ENCODE measurements at regions not wholly inside any gene's neighbourhood (a gene's known extent, or its start where the extent isn't known, plus 50 kb on each side); places are given as distances from the start of the nearest gene placed in this dataset.
"Not testable (repeated sequence)": the region's sequence is repeated elsewhere in the genome, so short reads cannot be mapped to it uniquely, and the experiment has no call there.

DNA sequence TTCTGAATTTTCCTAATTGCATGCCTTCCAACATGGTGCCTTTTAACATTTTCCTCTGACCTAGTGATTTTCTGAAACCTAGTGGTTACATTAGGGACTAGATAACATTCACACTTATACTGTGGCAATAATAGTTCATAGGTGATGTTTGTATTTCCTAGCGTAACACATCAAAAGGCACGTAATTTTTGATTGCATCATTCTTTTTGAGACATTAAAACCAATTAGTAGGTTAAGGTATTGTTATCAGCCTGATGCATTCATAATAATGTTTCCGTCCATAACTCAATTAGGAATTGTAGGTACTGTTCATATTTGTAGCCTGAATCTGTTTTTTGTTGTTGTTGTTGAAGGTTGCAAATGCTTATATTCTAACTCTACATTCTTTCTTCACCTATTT lies 192.4 kb downstream of the ANXA1 start:
- DNase-seq (ENCODE audit: low spot score), result no peak

DNA sequence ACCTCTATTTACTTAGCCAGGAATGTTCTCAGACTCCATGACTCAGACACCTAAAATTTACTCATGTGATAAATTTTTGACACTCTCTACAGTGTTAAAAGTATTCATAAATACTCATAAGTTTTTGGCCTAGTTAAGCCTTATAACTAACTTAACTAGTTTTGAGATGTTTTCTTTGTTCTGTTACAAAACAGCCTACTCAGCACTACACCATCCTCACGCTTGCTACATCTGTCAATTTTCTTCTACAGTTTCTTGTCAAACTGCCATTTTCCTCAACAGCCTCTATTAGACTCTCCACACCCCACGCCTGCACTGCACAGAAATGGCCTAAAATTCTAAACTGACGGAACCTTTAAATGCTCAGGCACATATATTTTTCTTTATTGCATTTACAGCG lies 195.5 kb downstream of the ANXA1 start:
- no peak for DNase-seq (ENCODE audit: low spot score)

DNA sequence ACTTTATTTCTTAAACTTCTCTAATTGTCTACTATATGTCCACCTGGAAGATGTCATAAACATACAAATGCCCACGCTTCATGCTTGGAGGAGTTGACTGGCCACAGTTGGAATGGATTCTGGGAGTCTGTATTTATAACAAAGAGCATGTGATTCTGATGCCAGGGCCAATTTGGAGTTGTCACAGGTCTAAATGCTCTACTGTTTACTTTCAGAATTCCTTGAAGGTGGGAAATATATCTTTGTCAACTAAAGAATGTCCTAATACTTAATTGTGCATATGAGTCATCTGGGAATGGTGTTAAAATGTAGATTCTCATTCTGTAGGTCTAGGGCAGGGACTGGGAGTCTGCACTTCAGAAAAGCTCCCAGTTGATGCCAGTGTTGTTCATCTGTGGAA lies 196.1 kb downstream of the ANXA1 start:
- DNase-seq (ENCODE audit: low spot score), result no peak

DNA sequence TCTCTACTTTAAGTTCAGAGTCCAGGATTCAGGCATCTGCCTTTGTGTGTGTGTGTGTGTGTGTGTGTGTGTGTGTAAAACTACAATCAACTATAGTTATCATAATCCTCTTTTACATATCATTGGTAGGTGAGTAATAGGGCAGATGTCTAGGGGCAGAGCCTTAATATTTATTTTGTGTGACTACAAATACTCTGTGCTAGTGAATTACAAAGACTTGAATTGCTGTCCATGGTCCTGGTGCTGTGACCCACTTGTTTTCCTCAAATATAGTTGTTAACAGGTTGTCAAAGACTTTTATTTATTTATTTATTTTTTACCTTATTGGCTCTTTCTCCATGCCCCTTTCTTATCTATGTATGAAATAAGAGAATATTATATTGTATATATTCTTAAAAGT lies 196.8 kb downstream of the ANXA1 start:
- DNase-seq (ENCODE audit: low spot score), result no peak

DNA sequence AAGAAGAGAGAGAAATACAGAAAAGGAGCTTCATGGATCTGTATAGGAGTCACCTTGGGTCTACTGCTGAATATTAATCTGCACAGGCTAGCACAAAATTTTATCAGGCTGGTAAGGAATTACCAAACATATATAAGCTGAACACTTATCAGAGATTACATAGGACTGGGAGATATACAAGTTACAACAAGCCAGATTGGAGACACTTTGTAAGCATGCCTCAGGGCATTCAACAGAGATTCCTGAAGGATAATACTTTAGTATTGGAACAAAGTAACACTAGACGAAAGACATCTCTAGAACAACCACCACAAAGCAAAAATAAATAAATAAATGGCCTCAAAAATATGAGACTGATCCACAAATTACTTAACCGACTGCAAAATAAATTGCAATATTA lies 197.8 kb downstream of the ANXA1 start:
- DNase-seq (ENCODE audit: low spot score), result no peak

DNA sequence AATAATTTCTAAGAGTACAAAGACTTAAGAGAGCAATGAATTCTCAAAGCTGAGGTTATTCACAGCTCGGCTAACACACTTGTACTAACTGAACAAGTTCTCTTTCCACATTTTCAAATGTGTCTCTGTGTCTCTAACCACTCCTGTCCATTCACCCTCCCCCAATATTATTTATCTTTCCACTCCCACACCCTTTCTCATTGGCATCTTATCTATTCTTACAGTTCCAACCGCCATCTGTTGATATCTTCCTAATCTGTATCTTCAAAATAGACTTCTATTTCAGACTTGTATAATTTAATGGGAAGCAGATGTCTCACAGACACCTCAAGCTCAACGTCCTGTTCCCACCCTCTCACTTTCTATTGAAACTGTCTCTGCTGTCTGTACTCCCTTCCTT lies 205.9 kb downstream of the ANXA1 start:
- no peak for DNase-seq (ENCODE audit: low spot score)

DNA sequence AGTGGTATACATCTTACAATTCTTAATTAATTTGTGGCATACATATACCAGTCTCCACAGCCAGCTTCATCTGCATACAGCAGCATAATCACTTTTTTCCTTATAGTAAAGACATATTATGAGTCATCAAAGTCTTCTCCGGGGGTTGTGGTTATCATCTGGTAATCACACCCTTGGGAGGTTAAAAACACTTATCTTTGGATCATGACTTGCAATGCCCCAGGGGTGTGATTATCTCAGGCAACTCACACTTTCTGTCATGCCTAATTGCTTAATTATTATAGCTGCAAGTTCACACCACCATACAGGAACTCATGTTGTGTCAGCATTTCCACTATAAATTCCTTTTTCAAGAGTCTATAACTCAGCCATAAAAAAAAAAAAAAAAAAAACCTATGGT lies 218.4 kb downstream of the ANXA1 start:
- no peak for DNase-seq (ENCODE audit: low spot score)

DNA sequence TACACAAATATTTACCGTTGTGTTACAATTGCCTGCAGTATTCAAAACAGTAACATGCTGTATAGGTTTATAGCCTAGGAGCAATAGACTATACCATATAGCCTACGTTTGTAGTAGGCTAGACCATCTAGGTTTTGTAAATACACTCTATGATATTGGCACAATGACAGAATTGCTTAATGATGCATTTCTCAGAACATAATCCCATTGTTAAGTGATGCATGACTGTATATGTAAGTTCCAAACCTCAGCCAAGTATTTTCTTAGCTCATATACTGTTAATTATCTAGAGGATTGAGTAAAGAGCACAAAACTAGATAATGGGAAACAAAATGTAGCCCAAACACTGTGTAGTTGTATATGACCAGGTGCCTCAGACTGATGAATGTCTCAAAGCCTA lies 220.1 kb downstream of the ANXA1 start:
- DNase-seq (ENCODE audit: low spot score), result no peak

DNA sequence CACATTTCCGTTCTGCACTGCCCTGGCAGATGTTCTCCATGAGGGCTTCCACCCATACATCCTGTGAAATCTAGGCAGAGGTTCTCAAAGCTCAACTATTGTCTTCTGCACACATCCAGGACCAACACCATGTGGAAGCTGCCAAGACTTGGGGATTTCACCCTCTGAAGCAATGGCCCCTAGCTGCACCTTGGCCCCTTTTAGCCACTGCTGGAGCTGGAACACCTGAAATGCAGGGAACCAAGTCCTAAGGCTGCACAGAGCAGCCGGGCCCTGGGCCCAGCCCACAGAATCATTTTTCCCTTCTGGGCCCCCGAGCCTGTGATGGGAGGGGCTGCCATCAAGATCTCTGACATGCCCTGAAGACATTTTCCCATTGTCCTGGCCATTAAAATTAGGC lies 228.7 kb downstream of the ANXA1 start:
- no peak for DNase-seq (ENCODE audit: low spot score)

DNA sequence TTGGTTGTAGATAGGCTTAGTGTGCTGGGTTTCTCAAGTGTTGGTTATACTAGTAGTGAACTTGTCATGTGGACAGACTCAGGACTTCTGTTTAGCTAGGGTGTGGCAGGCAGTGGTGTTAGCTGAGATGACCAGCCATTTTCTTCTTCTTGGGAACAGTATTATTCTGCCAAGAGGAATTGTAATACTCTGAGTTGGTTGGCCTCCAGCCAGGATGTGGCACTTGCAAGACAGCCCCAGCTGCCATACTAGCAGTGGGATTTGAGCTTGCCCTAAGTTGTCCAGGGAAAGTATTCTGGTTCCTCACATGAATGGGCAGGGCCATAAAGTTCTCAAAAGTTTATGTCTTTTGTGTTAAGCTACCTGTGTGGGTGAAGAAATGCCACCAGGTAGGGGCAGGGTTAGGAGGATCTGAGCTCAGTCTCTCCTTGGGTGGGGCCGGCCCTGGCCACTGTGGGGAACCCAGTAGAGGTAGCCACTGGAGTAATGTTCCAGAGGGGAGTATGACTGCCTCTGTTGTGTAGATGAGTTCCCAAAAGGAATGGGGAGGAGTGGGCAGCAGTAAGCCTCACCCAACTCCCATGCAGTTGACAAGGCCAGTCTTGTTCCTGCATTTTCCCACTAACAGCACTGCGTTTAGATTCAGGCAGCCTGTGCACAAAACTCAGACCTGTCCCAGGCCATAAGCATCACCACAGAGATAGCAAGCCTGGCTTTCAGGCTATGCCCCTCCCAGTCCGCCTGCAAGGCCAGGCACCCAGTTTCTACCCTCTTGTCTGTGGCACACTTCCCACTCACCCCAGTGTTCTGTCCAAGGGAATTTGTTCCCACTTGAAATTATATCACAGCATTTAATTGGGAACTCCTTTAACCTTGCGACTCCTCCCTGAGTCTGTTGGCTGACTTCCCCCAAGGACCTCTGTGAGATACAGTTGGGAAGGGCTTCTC lies 250.7 kb downstream of the ANXA1 start:
- DNase-seq (ENCODE audit: low spot score), result no peak

DNA sequence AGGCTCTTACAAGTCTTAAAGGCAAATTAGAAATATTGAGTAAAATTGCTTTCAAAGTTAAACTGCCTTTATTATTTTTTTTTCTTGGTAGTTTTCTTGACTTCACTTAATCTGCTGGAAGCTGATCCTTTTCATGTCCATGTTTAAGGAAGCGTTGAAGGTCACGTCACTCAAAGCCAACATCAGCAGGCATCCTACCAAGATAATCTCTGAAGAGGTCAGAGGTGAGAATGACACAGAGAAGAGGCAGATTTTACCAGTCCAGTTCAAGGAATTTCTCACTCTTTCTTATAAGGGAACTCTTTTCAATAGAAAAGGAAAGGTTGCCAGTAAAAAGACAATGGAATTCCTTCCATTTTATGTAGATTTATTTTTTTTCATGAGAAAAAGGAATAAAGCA lies 259.8 kb downstream of the ANXA1 start:
- DNase-seq (ENCODE audit: low spot score), result no peak

DNA sequence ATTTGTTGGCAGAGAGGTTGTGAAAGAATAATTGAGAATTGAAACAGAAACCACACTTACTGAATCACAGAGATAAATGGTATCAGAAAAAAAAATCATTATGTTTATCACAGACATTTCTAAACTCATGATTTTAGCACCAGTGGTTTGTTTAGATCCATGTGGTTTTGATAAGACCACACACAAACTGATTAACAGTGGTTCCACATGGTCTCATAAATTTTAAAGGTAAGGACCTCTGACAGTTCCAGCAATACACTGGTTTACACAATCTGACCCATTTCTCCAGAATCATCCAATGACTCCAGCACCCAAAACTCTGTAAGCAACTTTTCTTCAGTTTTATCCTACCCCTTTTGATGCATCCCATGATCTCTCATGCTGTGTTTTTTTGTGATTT lies 261.2 kb downstream of the ANXA1 start:
- no peak for DNase-seq (ENCODE audit: low spot score)

DNA sequence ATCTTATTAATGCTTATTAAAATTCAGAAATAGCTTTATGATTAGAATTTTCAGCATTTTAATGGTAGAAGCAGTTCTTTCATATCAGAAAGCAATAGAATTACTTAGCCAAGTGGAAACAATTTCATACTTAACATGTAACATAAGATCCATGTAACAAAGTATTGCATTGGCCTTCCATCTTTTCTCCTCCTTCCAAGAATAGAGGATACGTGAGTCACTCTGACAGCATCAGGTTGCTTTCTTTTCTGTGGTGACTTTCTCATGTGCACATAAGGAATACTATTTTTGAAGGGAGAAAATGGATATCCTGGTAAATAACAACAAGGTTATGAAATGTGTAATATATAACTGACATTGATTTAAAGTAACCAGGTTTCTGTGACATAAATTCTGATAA lies 272.2 kb downstream of the ANXA1 start:
- DNase-seq (ENCODE audit: low spot score), result no peak

DNA sequence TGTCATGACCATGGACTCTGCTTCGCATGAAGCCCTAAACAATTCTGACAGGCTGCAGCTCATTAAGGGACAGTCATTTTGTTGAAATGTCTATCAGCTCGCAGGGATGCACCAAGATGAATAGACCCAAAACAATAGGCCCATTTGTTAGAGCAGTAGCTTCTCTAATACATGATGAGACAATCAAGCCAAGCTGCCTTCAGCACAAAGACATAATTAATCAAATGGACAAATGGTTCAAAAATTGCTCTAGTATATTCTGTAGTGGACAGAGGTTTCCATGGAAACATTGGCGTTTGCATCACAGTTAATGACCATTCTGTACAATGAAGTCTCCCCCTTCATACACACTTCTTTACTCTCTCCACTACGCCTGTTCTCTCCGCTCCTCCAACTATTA lies 274.6 kb downstream of the ANXA1 start:
- DNase-seq (ENCODE audit: low spot score), result no peak

DNA sequence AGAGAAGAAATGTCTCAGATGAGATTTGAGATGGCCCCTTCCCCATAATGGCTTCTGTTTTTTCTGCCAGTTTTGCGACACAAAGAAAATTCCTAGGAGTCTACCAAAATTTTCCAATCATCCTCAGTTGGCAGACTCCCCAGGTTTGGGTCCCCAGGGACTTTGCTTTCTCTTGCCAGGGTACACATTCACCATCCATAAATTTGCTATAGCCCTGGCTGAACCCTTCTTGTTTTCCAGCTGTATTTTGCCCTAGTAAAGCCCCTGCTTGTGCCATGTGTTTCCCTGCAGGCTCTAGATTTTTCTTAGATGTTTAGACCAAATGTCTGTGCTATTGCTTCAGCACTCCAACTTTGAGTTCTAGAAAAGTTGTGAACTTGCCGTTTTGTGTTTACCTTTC lies 283.2 kb downstream of the ANXA1 start:
- DNase-seq (ENCODE audit: low spot score), result no peak

DNA sequence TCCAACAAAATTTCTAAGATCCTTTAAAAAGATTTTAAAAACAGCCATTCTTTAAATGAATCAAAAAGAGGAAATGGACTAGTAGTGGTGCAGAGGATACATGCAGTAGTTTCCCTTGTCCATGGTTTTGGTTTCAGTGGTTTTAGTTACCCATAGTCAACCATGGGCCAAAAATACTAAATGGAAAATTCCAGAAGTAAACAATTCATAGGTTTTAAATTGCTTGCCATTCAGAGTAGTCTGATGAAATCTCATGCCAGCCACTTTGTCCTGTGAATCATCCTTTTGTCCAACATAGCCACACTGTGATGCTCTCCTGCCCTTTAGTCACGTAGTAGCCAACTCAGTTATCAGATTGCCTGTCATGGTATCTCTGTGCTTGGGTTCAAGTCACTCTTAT lies 286.1 kb downstream of the ANXA1 start:
- no peak for DNase-seq (ENCODE audit: low spot score)

DNA sequence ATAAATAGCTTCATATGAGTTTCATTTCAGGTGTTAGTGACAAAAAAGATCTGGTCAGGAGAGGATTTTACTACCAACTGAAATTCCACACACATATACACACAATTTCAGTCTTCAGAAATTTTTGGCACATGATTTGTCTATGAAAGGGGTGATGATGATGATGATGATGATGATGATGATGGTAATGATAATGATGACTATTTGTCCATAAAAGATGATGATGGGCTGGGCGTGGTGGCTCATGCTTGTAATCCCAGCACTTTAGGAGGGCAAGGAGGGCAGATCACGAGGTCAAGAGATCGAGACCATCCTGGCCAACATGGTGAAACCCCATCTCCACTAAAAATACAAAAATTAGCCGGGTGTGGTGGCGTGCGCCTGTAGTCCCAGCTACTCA lies 288.2 kb downstream of the ANXA1 start:
- DNase-seq (ENCODE audit: low spot score), result not testable (repeated sequence)

DNA sequence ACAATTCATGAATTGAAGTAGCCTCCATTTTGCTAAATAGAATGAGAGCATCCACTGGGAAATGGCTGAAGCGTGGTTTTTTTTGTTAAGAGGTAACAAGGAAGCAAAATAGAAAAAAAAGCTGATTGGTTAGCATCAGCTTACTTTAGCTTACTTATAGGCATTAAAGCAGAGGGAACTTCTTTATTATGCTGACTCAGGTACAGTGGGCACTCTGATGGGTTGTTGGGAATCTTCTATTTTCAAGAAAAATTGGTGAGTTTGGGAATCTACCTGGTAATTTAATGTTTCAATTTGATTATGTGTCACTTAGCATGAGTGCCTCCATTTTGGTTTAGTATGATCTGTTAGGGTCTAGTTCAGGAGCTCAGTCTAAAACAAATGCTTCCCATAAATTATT lies 289.6 kb downstream of the ANXA1 start:
- no peak for DNase-seq (ENCODE audit: low spot score)

DNA sequence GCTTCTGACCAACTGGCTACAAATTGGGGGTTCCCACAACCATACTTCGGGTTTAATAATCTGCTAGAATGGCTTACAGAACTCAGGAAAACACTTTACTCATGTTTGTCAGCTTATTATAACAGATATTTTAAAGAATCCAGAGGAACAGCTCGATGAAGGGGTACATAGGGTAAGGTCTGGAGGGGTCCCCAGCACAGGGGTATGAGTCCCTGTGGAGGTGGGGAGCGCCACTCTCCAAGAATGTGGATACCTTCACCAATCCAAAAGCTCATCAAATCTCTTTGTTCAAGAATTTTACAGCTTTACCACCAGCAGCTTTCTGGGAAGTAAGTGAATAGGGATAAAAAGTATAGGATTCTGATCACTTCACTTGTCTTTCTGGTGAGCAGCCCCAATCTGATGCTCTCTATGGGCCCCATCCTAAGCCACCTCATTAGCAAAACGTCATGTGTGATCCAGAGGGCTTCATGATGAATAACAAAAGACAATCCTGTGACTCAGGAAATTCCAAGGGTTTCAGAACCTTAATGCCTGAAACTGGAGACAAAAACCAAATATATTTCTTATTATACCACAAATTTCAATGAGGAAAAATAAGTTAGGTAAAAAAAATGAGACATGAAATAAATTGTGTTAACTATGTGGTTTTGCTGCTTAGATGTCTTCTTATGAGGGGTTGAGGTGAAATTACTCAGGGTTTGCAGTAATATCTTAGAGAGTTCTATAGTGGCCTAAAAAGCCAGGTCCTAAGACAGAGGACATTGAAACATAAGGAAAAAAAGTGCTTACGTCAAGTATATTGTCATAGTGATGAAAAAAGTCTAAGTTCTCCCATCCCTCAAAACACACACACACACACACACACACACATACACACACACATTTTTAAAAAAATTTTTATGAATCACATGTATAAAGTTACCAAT lies 290.5 kb downstream of the ANXA1 start:
- no peak for DNase-seq (ENCODE audit: low spot score)

DNA sequence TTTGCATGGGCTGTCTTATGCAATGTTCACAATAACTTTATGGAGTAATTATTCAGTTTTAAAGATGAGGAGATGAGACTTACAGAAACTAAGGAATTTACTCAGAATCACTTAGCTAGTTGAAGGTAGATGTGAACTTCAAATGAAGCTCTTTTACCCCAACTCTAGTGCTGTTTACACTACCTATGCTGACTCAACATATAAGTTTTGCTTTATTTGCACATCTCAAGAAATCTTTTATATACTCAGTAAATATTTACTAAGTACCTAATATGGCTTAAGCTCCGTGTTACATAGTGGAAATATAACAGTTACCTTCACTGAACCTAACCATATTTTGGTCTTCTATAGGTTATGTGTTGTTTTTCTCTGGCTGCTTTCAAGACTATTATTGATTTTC lies 293.2 kb downstream of the ANXA1 start:
- DNase-seq (ENCODE audit: low spot score), result no peak

DNA sequence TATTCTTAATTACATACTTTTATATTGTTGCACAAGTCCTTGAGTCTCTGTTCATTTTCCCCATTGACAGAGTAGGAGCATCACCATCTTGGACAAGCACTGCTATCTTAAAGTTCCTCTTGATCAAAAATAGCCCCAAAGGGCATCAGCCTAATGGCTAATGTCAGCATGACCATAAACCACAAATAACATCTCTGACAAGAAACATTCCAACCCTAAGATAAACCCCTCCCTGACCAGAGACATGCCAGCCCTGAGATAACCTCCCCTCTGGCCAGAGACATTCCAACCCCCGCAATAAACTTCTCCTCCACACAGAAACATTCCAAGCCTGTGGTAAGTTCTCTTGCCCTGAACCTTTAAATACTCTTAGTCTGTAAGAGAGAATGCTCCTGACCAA lies 293.7 kb downstream of the ANXA1 start:
- not testable (repeated sequence) for DNase-seq (ENCODE audit: low spot score)

DNA sequence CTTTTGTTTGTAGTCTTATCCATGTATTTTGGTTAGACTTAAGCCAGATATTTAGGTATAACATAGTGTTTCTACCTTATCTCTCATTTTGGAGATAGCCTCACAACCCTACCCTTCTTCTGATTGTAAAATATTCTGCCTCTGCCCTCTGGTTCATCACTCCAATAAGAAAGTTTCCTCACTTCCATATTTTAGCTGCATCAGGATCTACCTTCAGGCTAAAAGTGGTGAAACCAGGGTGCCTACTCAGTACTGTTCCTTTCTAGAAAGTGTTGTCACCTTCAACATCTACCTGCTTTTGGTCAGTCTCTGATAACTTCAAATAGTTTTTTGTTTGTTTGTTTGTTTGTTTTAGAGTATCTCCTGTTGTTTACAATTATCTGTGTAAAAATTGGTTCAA lies 294.6 kb downstream of the ANXA1 start:
- DNase-seq (ENCODE audit: low spot score), result no peak

DNA sequence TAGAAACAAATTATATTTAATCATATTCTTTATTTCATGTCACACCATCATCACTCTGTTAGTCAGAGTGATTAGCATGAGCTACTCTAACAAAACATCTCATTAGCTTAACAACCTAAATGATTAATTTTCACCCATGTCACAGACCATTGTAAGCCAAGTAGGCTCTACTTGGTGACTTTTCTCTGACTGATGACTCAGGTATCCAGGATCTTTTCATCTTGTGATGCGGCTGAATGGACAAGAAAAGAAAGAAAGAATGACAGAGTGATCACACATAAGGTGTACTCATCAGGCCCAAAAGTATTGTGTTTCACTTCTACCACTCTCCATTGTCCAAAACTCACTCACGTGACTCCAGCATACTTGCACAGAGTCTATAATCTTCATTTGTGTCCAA lies 299.3 kb downstream of the ANXA1 start:
- DNase-seq (ENCODE audit: low spot score), result no peak

Measured in HuH-7.5 (cell line).